Esophagus squamous epithelium (tissue), 5 donors: ENCODE measurements at regions not wholly inside any gene's neighbourhood (a gene's known extent, or its start where the extent isn't known, plus 50 kb on each side); places are given as distances from the start of the nearest gene placed in this dataset.

Experiments used
- DNase-seq: peaks from one replicate; lab custom pipeline; 2025; lab: John Stamatoyannopoulos, UW
- H3K27ac ChIP-seq, 4 donors: fragments of 200-600 bp; sonication (generic); one replicate each; pipeline ENCODE4 v1.5.1; 2016 to 2019; ENCODE audit warnings: mild to moderate bottlenecking in 1 of 4
- H3K27me3 ChIP-seq, 4 donors: fragments of 200-600 bp; sonication (generic); 1 replicate in 3 of 4; 2 replicates in 1 of 4; pipeline versions ENCODE4 v1.5.1 to v1.6.0; 2017 to 2021; ENCODE audit warnings: antibody characterized with exemption in 1 of 4
- H3K36me3 ChIP-seq, 3 donors: fragments of 200-600 bp; sonication (generic); one replicate each; pipeline ENCODE4 v1.5.1; 2016 to 2019
- H3K4me1 ChIP-seq, 3 donors: fragments of 200-600 bp; sonication (generic); one replicate each; pipeline ENCODE4 v1.5.1; 2017 to 2019
- H3K4me3 ChIP-seq, 4 donors: fragments of 200-600 bp; sonication (generic); 1 replicate in 3 of 4; 2 replicates in 1 of 4; pipeline ENCODE4 v1.5.1; 2016 to 2019; ENCODE audit warnings: mild to moderate bottlenecking in 2 of 4, moderate library complexity in 1 of 4
- H3K9me3 ChIP-seq, 3 donors: fragments of 200-600 bp; sonication (generic); one replicate each; pipeline ENCODE4 v1.5.1; 2016 to 2019
- CTCF ChIP-seq, 6 experiments: fragments of 450-650 bp in 4 of 6; fragments of 200-600 bp in 2 of 6; sonication (generic) in 2 of 6; IDR thresholded peaks; one replicate each; pipeline ENCODE4 v1.5.1; 2016 to 2019; ENCODE audit warnings: antibody characterized with exemption in 6 of 6, mild to moderate bottlenecking in 4 of 6, moderate library complexity in 4 of 6
- POLR2A ChIP-seq, 4 donors: fragments of 450-650 bp; IDR thresholded peaks; one replicate each; pipeline ENCODE4 v1.6.1; 2017; ENCODE audit warnings: antibody characterized with exemption in 4 of 4, mild to moderate bottlenecking in 4 of 4, moderate library complexity in 3 of 4
- WGBS, 2 donors: methylation state at CpG; one replicate each; pipeline ENCODE4 v1.1.5; 2018; 5-methylcytosine and 5-hydroxymethylcytosine counted together
- intact Hi-C: fragments of 100-400 bp; cut with DNase I; formaldehyde crosslinking; loops from one replicate; pipeline ENCODE4 v1.15.0; 2022
- donor health status: DM: yes; HTN: yes; CAD: no.

GRCh38 chr7:108869070-108869469, 299.4 kb downstream of the DNAJB9 start:
- H3K4me3 ChIP-seq: no peak overlapping the region
- DNase-seq: no peak
- H3K36me3 ChIP-seq: no peaks in the 10 kb centered on the region
- H3K27ac ChIP-seq: no peak overlapping the region
- no peak for TF ChIP-seq CTCF (IDR thresholded peaks at IDR 0.05)
- TF ChIP-seq POLR2A (IDR thresholded peaks at IDR 0.05): no peak
- intact Hi-C loops: no loop called here
- WGBS, 2 donors: 21 to 43% methylated on average over 1 of the region's 1 CpG
- no peaks in the 10 kb centered on the region for H3K27me3 ChIP-seq
- H3K4me1 ChIP-seq: no peaks in the 10 kb centered on the region
- H3K9me3 ChIP-seq: peaks cover 0 to 9% (median 0%) of the 10 kb centered on the region in 3 donors

GRCh38 chr7:108875139-108875538, 305.5 kb downstream of the DNAJB9 start:
- Histone ChIP-seq H3K36me3 (no peaks in the 10 kb centered on the region), H3K4me1 (no peaks in the 10 kb centered on the region), H3K9me3 (peaks cover 0 to 19% (median 4%) of the 10 kb centered on the region in 3 donors), H3K27ac (no peak overlapping the region), H3K27me3 (no peaks in the 10 kb centered on the region), H3K4me3 (no peak overlapping the region)
- DNase-seq: no peak
- intact Hi-C loops: no loop called here
- no peak for TF ChIP-seq CTCF (IDR thresholded peaks at IDR 0.05)
- TF ChIP-seq POLR2A (IDR thresholded peaks at IDR 0.05): no peak
- WGBS, 2 donors: 51 to 73% methylated on average over 3 to 4 of the region's 4 CpGs

- Histone ChIP-seq H3K36me3 (no peaks in the 10 kb centered on the region), H3K4me3 (no peak overlapping the region), H3K27me3 (no peaks in the 10 kb centered on the region), H3K9me3 (no peaks in the 10 kb centered on the region), H3K27ac (no peak overlapping the region), H3K4me1 (no peaks in the 10 kb centered on the region)
- DNase-seq: no peak
- WGBS, 2 donors: 70% methylated on average over 2 of the region's 2 CpGs; no CpG with 5 or more reads in 1 of the 2 donors
- intact Hi-C loops: no loop called here
- TF ChIP-seq CTCF (IDR thresholded peaks at IDR 0.05) (no peak), POLR2A (IDR thresholded peaks at IDR 0.05) (no peak)
Observed at GRCh38 chr7:108890862-108891261, 321.2 kb downstream of the DNAJB9 start.

GRCh38 chr7:108908456-108908855, 338.8 kb downstream of the DNAJB9 start:
- Histone ChIP-seq H3K4me1 (no peaks in the 10 kb centered on the region), H3K4me3 (no peak overlapping the region), H3K27me3 (no peaks in the 10 kb centered on the region), H3K36me3 (no peaks in the 10 kb centered on the region), H3K27ac (no peak overlapping the region), H3K9me3 (no peaks in the 10 kb centered on the region)
- WGBS, 2 donors: 32 to 39% methylated on average over 1 of the region's 1 CpG
- no peak for DNase-seq
- TF ChIP-seq POLR2A (IDR thresholded peaks at IDR 0.05): no peak
- TF ChIP-seq CTCF (IDR thresholded peaks at IDR 0.05): no peak
- intact Hi-C loops: no loop called here

GRCh38 chr7:108911016-108911415, 341.3 kb downstream of the DNAJB9 start:
- H3K27ac ChIP-seq: no peak overlapping the region
- intact Hi-C loops: no loop called here
- WGBS, 2 donors: 54 to 81% methylated on average over 1 of the region's 1 CpG

More at GRCh38 chr7:108911016-108911415, 341.3 kb downstream of the DNAJB9 start:
- DNase-seq: no peak
- TF ChIP-seq CTCF (IDR thresholded peaks at IDR 0.05) (no peak), POLR2A (IDR thresholded peaks at IDR 0.05) (no peak)
- H3K4me3 ChIP-seq: no peak overlapping the region
- H3K4me1 ChIP-seq: no peaks in the 10 kb centered on the region
- H3K27me3 ChIP-seq: no peaks in the 10 kb centered on the region
- no peaks in the 10 kb centered on the region for H3K9me3 ChIP-seq
- no peaks in the 10 kb centered on the region for H3K36me3 ChIP-seq
